ENCODE measurements at regions not wholly inside any gene's neighbourhood (a gene's known extent, or its start where the extent isn't known, plus 50 kb on each side); places are given as distances from the start of the nearest gene placed in this dataset.
"Not testable (repeated sequence)": the region's sequence is repeated elsewhere in the genome, so short reads cannot be mapped to it uniquely, and the experiment has no call there.

- DNase-seq = no peak
Measured at GRCh38 chrX:34576864-34577263, 80.2 kb downstream of the TMEM47 start.

- no peak for DNase-seq
Measured at GRCh38 chrX:34565981-34566380, 91.1 kb downstream of the TMEM47 start.

DNA sequence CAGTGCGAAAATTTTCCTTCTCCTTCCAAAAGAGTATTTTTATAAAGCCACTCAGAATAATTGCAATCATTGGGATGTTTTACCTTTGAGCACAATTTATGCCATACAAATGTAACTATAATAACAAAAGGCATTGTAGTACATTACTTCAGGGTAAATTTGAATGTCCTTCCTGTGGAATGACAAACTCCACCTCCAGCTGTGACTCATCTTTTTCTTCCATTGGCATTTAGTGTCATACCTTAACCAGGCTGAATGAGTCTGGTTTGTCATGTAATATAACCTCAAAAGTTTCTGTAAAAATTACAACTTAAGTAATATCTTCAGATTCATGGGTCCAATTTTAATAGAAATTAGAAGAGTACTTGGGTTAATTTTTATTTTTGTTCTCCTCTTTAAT, 93.3 kb downstream of the TMEM47 start:
- no peak for DNase-seq

GRCh38 chrX:34563061-34563460, 94.0 kb downstream of the TMEM47 start:
- no peak for DNase-seq

DNA sequence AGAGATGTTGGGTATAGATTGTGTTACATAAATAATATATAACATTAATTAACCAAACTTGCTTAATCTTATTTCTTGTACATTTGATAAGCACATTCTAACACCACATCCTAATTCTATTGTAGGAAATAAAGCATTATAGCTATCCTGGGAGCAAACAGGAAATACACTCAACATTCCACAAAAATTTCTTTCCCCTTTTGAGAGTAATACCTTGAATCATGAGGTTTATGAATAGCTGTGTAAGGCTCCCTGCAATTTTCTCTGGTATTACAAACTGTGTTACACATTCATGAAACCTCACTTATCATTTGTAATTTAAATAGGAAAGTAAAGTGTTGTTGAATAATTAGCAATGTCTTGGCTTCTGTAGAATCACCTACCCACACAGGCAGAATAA, 95.1 kb downstream of the TMEM47 start:
- DNase-seq = no peak

DNA sequence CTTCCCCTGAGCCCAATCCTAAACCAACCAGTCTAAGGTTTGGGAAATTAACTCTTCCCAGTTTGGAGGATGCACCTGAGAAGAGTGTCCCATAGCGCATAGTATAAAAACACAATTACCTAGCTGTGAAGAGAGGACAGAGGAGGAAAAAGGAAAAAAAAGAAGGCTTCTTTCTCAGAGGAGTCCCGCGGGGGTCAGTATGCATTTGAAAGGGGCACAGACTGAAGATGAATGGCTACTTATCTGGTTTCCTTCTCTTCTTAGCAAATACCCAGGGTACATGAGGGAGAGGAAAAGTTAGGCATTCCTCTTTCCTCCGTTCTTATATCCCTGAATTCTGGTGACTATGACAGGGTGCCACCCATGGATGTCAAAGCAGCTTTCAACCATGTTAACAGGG, 96.9 kb downstream of the TMEM47 start:
- DNase-seq = no peak

DNA sequence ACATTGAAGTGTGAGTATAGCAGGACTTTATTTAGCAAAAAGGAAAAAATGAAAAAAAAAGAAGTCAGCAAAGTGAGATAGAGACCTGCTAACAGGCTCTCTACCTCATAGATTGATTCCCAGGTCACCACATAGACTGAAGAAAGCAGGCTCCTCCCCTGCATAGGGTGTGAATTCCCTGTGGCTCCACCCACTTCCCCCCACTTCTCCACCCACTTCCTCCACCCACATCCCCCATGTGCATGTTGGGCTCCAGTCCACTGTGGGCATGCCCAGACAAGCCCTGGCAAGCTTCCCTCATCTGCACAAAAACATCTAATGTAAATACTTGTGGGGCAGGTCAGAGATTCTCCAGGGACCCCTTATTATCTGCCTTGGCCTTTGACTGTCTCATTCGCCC, 97.8 kb downstream of the TMEM47 start:
- no peak for DNase-seq

DNA sequence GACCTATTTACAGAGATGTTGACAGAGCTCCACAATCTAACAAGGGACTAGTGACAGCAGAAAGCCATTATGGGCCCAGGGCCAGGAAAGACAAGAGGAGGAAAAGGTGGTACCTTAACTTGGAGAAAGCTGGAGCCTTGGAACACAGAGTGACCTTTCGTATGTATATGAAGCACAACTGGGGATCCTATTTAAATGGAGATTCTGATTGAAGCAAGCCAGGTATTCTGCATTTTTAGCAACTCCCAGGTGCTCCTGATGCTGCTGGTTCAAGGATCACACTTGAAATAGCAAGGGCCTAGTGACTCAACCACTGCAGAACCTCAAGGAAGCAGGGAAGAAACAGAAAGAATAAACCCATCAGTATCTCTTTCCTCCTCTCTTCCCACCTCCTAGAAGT, 99.4 kb downstream of the TMEM47 start:
- DNase-seq = no peak

GRCh38 chrX:34555481-34555880, 101.6 kb downstream of the TMEM47 start:
- DNase-seq = no peak

DNA sequence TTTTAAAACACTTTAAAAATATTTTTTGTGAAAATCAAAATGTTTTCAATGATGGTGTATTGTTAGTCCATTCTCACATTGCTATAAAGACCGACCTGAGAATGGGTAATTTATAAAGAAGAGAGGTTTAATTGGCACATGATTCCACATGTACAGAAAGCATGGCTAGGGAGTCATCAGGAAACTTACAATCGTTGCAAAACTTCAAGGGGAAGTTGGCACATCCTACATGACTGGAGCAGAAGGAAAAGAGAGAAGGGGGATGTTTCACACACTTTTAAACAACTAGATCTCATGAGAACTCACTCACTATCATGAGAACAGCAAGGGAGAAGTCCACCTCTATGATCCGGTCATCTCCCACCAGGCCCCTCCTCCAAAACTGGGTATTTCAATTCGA, 110.7 kb downstream of the TMEM47 start:
- no peak for DNase-seq

- no peak for DNase-seq
Measured at GRCh38 chrX:34528081-34528480, 129.0 kb downstream of the TMEM47 start.

DNA sequence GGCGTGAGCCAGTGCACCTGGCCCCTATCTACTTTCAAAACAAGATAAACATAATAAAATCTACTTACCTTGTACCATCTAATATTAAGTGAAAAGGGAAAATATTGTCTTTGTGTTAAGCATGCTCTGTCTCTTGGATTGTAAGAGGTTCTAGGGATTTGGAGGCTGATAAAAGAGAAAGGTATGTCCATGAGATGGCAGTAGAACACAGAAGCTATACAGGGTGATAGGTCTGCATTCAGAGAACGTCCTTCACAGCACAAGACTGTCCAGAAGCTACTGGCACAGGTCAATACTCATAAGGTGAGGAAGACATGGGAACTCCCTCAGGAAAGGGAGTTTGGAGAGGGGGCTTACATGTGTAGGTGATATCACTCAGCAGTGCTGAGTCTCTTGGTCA, 135.5 kb downstream of the TMEM47 start:
- DNase-seq = no peak

GRCh38 chrX:34509394-34509793, 147.7 kb downstream of the TMEM47 start:
- DNase-seq = no peak

- DNase-seq = no peak
Measured at GRCh38 chrX:34503119-34503518, 154.0 kb downstream of the TMEM47 start.

DNA sequence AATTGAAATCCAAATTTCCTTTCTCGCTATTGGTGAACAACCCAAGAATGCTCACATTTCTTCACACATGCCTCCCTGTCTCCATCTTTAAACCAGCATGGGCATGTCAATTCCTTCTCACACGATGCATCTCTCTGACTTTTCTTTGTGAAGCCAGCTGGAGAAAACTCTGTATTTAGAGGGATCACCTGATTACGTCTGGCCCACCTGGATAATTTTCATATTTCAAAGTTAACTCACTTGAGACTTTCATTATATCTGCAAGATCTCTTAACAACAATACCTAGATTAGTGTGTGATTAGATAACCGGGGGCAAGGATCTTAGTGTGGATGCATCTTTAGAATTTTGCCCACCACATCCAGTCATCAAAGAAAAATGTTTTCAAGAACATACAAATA, 164.0 kb downstream of the TMEM47 start:
- no peak for DNase-seq

GRCh38 chrX:34491126-34491525, 166.0 kb downstream of the TMEM47 start:
- no peak for DNase-seq

DNA sequence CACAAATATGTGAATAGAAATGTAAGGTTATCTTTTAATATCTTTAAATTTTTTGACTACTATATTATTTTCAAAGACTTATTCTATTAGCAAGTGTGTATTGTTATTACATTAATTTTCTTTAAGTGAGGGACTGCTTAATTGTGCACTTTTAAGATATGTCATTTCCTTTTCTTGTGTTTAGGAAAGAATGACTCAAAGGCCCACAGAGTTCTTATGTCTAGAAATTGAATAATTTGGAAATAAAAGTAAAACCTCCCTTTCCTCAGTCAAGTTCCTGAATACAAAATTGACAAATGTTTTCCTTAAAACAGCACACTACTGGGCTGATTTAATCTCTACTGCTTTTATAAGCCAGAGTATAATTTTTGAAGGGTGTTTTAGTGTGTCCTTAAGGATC, 169.7 kb downstream of the TMEM47 start:
- no peak for DNase-seq

DNA sequence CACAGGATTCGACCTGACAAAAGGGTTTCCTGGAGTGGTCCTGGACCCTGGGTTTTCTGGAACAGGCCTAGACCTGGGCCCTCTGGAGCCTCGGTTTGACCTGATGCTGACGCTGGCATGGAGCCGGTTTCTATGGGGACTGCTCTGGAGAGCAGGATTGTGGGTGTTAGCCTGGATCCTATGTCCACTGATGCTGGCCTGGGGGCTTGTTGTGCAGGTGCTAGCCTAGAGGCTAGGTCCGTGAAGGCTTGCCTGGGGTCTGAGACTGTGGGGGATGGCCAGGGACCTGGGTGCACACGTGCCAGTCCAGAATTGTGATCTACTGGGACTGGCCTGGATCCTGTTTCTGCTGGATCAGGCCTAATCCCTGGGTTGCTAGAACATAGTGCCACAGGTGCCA, 173.1 kb downstream of the TMEM47 start:
- no peak for DNase-seq

GRCh38 chrX:34470507-34470906, 186.6 kb downstream of the TMEM47 start:
- no peak for DNase-seq

DNA sequence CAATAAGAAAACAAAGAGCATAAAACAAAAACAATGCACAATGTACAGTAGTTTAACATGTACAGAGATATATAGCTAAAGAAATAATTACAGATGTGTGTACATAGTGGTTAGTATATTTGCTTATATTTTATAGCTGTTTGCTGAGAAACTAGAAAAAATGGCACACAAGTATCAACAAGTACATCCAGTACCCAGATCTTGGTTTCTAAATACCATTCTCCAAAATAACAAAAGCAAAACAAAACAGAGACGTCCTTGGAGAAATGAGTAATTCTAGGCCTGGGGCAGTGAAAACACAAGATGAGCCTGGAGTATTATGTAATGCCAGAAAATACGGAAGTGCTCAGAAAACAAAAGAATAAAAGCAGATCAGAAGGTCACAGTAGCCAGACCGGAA, 189.6 kb downstream of the TMEM47 start:
- no peak for DNase-seq

GRCh38 chrX:34463220-34463619, 193.9 kb downstream of the TMEM47 start:
- DNase-seq = not testable (repeated sequence)

- not testable (repeated sequence) for DNase-seq
Measured at GRCh38 chrX:34457850-34458249, 199.2 kb downstream of the TMEM47 start.

GRCh38 chrX:34437586-34437985, 219.5 kb downstream of the TMEM47 start:
- no peak for DNase-seq

GRCh38 chrX:34426334-34426733, 230.8 kb downstream of the TMEM47 start:
- DNase-seq = no peak

DNA sequence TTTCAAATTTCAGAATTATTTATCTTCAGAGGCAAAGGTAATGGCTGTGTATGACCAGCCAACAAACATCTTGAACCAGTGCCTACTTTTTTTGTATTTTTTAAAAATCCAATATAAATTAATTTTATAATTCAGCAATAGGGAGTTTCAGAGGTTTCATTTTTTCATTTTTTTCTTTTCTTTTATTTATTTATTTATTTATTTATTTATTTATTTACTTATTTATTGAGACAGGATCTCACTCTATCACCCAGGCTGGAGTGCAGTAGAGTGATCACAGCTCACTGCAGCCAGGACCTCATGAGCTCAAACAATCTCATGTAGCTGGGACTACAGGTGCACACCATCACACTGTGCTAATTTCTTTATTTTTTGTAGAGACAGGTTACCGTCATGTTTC, 250.5 kb downstream of the TMEM47 start:
- no peak for DNase-seq

- DNase-seq = no peak
Measured at GRCh38 chrX:34404386-34405070, 252.6 kb downstream of the TMEM47 start.

Measured in eye (tissue), 1 donor.